ENCODE measurements at regions not wholly inside any gene's neighbourhood (a gene's known extent, or its start where the extent isn't known, plus 50 kb on each side); places are given as distances from the start of the nearest gene placed in this dataset.
A peak's percentile ranks its signal among the peaks of the same experiment; 100 is the strongest.
"Not testable (repeated sequence)": the region's sequence is repeated elsewhere in the genome, so short reads cannot be mapped to it uniquely, and the experiment has no call there.

DNA sequence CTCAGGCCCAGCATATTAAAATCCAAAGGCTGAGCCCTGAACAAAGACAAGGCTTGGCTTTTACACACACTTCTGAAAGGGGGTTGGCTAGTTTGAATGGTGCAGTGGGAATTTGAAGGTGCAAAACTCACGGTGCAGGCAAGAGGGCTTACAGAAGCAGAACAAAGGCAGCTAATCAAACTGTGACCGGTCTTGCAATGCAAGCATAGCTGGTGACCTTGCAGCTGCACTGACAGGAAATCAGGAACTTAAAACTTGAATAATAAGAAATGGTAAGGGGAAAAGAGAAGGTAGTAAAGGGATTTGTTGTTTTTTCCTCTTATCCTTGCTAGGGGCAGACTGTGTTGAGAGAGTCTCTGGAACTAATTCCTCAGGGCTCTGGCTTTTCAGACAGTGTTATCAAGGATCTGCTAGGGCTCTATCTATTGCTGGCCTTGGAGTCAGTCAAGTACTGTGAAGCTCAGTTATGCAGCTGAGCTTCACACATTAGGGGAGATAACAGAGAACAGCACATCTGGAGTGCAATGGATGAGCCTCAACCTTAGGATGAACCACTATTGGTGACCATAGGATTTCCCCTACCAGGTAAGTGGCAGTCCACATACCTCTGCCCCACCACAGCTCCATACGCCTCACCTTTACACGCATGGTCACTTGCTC, 97.6 kb downstream of the PPIAL4G start:
- no peak for DNase-seq

DNA sequence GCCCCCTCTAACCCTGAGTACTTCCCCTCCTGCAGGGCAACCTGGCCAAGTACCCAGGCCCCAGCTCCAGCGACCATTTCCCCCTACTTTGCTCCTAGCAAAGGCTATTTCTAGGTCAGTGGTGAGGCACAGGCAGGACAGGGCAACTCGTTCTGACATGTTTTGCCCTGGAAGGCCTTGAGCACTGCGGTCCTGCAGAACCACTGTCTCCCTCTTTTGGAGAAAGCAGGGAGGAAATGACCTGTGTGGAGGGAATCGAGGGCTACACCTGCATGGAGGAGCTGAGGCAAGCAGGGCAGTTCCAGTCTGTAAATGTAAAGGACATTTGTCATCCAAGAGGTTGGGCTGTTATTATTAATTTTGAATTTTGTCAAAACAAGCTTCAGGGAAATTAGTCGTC, 99.1 kb downstream of the PPIAL4G start:
- no peak for DNase-seq

DNA sequence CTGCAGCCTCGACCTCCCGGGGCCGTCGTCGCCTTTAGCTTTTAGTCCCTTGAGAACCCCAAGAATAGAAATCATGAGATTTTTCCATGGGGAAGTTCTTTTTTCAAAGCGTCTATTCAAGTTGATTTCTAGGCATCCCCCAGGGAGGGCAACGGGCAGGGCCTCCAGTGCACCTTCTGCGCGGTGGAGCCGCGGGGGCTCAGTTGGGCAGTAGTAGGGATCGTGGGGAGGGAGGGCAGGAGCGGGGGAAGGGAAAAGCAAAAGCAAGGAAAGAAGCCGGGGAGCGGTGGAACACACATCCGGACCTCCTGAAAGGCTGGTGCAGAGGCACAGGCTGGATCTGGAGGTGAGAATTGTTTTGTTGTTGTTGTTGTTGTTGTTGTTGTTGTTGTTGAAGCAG, 103.4 kb downstream of the PPIAL4G start:
- no peak for DNase-seq

DNA sequence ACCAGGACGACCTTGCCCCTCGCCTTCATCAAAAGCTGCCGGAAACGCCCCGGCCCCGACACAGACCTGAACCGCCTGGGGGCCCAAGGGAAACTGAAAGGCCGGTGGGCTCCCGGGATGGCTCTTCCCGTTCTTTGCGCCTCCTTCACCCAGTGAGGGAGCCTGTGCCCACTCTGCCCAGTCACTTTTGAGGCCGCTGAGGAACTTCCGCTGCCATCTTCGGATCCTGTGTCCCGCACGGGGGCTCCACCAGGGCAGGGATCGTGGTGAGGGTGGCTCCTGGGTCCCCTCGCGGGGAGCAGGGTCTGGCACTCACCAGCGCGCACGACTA, 104.0 kb downstream of the PPIAL4G start:
- DNase-seq = no peak

DNA sequence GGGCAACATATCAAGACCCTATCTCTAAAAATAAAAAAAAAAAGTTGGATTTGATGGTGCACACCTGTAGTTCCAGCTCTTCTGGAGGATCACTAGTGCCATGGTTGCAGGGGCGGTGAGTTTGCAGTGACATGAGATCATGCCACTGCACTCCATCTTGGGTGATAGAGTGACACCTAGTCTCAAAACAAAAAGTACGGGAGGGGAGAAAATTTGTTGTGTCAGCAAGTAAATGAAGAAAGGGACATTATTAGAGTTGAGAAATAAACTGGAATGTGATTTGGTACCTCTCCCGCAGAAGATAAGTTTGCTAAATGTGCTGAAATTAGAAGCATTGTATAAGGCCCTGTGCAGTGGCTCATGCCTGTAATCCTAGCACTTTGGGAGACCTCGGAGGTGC, 105.1 kb downstream of the PPIAL4G start:
- not testable (repeated sequence) for DNase-seq

DNA sequence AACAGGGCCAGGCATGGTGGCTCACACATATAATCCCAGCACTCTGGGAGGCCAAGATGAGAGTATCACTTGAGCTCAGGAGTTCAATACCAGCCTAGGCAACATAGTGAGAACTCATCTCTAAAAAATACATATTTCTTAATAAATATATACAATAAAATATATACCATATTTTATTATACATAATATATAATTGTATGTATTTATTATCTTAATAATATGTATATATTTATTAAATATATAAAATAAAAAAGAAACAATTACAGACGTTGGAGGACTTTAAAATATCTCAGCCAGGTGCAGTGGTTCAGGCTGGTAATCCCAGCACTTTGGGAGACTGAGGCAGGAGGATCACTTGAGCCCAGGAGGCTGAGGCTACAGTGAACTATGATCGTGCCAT, 106.1 kb downstream of the PPIAL4G start:
- DNase-seq = not testable (repeated sequence)

DNA sequence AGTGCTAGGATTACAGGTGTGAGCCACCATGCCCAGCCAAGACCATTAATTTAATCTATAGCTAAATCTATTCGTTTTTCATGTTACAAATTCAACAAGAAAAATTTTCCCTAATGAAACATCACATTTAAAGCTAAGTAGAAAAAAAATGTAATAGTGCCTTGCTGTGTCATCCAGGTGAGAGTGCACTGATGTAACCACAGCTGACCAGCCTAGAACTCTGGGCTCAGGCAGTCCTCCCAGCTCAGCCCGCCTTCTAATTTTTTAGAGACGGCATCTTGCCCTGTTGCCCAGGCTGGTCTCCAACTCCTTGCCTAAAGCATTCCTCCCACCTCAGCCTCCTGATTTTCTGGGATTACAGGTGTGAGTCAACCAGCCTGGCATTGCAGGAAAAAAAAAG, 109.0 kb downstream of the PPIAL4G start:
- DNase-seq = no peak

DNA sequence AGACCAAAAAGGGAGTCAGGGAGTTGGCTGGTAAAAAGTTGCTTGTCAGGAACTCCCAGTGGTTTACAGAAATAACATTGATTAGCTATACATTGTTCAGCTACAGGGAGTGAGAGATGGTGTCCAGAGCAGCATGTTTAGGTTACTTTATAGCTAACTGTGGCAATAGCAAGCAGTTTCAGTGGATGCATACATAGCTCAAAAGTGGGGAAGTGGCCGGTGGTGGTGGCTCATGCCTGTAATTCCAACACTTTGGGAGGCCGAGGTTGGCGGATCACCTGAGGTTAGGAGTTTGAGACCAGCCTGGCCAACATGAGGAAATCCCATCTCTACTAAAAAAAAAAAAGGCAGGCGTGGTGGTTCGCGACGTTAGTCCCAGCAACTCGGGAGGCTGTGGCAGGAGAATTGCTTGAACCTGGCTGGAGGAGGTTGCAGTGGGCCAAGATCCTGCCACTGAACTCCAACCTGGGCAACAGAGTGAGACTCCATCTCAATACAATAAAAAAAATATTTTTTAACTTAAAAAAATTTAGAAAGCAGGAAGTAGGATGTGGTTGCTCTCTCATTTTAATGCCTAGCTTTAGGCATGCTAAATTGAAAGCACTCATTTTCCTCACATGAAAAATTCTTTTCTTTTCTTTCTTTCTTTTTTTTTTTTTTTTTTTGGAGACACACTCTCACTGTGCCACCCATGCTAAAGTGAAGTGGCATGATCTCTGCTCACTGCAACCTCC, 109.7 kb downstream of the PPIAL4G start:
- DNase-seq = no peak

DNA sequence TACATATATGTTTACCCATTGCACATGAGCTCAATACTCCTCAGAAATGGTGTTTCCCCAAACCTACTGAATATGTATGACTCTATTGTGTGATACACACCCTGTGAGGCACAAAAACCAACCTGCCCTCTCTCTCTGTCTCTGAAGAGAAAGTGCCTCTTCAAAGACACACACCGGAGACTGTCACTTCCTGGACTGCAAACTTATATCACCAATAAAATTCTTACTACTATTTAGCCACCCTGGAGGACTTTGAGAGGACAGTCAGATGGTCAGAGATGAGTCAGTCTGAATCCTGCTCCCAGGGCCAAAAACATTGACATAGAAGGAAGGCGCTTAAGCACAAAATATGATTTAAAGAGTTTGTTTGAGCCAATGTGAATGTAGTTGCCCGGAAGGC, 110.4 kb downstream of the PPIAL4G start:
- DNase-seq = no peak

DNA sequence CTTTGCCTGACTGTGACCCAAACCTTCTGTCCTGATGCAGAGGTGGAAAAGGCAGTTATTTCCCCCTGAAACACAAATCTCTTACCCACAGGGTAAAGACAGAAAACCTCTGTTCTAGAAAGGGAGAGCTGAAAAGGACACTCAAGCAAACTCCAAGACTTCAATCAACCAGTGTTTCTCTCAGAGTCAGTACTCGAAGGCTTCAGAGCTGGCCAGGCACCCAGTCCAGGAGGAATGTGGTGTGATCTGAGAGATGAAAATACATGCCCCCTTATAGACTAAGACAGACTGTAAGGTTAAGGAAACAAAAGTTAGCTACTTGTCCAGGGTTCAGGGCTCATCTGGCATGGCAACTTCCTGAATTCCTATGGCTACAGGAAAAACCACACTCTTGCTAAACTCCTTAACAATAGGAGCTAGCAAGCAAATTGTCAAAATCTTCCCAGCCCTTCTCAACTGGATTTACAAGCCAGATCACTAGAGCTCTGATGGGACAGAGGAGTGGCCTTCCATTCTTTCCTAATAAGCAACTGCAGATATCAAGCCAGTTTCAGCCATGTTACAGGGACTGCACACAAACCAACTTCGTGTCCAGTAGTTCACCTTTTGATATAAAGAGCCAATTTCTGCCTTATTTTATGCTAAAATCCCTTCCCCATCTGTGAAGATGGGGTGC, 110.9 kb downstream of the PPIAL4G start:
- not testable (repeated sequence) for DNase-seq

DNA sequence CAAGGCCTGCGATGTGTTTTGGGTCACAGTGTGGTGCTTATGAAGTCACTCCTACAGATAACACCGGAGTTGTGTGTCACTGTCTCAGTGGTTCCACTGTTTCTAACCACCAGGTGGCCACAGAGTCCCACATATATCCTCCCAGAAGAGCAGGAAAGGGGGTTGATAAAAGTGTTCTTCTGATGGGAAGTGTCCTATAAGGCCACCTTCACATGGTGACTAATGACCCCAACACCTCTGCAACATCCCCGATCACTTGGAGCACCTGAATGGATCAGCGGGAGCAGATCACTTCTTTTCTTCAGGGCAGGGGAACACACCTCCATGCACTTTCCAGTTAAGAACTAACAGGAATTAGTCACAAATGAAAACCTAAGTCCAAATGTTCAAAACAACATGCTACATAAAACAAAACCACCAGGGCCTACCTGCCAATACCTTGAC, 111.5 kb downstream of the PPIAL4G start:
- peak; percentile 5 for DNase-seq

DNA sequence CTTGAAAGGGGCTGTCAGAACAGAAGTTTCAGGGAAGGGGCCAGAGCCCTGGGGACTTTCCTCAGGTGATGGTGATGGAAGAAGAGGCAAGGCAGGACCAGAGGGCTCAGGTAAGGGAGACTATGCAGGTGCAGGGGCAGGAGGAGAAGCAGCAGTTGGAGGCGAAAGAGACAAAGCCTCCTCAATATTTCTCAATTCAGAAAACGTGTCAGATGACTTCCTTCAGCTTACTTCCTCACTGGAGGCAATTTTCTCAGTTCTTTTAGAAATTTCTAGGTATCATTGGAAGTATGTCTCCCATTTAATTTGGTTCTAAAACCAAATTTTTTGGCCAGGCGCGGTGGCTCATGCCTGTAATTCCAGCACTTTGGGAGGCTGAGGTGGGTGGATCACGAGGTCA, 112.4 kb downstream of the PPIAL4G start:
- DNase-seq = not testable (repeated sequence)

DNA sequence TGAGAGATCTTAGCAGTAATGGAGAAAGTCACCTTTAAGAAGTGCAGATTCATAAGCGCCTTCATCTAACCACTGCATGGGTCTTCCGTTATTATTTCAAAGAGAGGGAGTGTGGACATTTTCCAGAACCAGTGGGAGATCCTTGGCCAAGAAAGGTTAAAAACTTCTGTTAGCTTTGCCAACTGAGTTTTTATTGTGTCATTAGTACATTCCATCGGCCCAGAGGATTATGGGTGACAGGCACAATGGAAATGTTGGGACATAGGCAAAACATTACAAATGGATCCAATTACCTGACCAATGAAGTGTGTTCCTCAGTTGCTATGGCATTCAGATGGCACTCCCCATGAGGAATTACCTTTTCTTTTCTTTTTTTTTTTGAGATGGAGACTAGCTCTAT, 115.5 kb downstream of the PPIAL4G start:
- no peak for DNase-seq

DNA sequence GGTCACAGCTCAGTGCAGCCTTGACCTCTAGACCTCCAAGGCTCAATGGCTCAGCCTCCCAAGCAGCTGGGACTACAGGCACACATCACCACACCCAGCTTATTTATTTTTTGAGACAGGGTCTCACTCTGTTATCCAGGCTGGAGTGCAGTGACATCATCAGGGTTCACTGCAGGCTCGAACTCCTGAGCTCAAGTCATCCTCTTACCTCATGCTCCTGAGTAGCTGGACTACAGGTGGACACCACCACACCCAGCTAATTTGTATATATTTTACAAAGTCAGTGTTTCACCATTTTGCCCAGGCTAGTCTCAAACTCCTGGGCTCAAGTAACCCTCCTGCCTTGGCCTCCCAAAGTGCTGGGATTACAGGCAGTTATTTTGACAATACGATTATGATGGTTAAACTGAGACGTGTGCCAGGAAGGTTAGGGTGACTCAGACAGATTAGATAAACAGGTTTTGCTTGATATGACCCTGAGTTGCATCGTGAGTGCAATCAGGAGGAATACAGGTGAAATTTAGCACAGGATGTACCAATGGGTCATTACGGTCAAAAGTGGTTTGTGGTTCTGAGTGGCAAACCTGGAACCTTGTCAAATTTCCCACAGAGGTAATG, 116.9 kb downstream of the PPIAL4G start:
- not testable (repeated sequence) for DNase-seq

DNA sequence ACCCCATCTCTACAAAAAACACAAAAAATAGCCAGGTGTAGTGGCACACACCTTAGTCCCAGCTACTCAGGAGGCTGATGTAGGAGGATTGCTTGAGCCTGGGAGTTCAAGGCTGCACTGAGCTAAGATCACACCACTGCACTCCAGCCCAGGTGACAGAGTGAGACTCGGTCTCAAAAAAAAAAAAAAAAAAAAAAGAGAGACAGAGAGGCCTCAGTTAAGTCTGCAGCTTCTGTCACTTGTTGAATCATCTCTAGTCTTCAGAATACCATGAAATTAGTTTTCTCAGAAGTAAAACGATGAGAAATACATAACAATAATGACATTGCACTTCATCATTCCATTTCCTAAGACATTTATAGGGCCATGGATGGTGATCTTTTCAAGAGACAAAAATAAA, 118.0 kb downstream of the PPIAL4G start:
- DNase-seq = not testable (repeated sequence)

DNA sequence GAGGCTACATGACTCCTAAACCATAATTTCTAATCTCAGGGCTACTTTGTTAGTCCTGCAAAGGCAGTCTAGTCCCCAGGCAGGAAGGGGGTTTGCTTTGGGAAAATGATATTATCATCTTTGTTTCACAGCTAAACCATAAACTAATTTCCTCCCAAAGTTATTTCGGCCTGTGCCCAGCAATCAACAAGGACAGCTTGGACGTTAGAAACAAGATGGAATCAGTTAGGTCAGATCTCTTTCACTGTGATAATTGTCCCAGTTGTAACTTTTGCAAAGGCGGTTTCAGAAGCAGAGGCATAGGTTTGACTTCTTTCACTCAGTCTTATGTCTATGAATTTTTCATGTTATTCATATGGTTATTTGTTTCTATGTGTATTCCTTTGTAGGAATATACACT, 119.1 kb downstream of the PPIAL4G start:
- not testable (repeated sequence) for DNase-seq

DNA sequence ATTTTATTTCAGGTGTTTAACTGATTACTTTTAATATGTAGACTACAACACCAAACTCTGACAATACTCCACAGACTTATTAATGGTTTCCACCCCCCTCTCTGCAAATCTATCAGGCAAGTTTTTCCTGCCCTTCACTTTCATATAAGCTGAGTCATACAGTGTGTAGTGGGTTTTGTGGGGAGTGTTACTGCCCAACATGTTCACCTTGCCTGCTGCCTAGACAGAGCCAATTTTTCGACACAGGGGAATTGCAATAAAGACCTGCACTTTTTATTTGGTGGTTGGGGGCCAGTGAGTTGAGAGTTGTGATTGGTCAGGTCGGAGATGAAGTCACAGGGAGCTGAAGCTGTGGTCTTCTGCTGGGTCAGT, 119.7 kb downstream of the PPIAL4G start:
- no peak for DNase-seq

DNA sequence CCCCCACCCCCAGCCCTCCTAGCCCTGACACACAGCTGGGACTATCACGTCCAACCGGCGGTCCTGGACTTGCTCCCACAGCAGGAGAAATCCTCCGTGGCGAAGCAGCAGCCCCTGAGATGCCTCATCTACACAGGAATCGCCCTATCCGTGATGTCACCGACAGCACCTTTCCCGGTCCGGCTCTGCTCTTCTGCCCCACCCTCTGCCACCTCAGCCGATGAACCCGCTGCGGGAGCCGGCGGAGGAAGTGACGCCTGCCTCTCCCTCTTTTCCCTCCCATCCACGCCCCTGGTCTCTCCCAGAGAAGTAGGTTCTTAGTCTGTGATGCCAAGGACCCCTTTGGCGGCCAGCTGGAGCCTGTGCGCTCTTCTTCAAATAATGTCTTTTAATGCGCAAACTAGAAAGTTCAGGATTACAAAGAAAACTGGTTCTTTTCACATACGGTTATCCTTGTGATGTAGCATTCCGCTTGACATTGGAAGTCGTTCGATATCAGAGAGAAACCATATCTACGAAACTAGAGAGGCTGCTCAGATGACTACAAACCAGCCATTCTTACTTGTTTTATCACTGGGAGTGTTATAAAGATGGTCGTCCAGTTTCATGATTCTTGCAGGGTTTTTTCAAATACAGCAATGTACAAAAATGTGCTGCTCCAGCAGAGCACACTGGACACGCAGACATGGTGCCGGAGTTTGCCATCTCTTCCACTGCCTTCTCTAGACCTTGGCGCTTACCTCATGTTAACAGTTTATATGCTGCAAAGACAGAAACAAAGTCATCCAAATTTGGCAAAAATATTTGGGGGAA, 120.3 kb downstream of the PPIAL4G start:
- DNase-seq = no peak

DNA sequence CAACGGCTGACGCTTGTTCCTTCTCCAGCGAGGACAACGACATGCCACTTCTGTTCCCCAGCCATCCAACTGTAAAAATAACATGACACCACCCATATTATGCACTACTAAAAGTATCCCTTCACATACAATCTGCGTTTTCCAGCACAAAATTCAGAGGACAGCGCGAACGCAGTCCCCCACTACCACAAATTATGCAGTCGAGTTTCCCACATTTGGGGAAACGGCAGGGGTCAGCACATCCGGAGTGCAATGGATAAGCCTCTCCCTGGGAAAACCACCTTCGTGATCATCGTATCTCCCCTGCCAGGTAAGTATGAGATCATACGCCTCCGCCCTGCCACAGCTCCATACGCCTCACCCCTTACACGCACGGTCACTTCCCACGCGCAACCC, 120.9 kb downstream of the PPIAL4G start:
- DNase-seq = no peak

DNA sequence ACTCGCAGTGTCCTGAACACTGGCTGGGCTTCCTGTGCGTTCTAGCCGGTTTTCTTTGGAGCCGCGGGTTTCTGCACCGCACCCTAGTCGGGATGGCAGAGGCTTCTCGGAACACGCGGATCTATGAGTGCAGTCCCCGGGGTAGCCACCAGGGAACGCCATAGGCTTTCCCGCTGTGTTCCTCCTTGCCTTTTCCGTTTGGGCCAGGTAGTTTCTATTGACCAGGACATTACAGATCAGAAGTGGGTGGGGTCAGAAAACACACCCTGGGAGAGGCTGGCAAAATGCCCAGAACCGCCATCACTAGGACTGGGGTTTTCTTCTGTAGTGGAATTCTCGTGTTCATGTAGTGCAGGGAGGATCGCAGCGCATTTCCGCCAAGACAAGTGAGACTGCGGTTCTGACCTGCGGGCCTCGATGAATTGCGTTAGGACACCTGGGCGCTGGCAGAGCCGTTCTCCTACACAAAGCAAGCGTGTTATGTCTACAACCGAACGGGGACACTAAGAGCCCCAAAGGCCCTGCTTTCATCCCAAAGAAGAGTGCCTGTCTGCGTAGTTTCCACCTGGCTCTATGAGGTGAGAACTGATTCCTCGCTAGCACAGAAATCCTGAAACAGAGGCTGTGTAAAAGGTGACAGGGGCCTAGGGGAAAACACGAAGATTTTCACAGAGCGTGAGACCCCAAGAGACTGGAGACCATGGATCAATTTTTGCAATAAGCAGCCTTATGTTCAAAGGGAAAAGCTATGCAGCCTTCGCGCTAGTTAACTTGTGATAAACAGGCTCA, 121.5 kb downstream of the PPIAL4G start:
- DNase-seq = not testable (repeated sequence)

DNA sequence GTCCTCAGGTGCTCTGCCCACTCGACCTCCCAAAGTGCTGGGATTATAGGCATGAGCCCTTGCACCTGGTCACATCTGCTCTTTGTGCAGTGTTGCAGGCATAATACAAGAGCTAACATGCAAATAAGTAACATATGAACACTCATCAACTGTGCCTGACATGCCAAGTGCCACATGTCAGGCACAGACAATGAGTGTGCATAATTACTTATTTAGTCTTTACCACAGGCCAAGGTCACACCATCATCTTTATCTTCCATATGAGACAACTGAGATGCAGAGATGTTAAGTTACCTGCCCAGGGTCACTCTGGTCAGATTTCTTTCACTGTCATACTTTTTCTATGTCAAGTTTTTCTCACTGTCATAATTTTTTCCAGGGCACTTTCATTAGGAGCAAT, 126.1 kb downstream of the PPIAL4G start:
- DNase-seq = no peak

DNA sequence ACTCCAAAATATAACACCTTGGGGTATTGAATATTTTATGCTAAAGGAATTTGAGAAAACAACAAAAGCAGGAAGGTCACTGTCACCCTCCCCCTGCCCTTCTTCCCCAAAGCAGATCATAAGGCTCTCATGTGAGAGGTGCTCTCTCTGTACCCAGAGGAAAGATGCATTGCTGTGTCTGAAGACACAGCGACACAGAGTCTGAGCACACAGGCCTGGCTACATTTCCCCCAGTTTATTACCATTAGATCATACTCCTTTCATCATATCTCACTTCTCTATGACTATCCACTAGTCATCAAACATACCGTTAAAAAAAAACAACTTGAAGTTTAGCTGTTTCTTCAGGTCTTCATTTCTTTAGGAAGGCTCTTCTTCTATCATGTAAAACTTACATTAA, 127.1 kb downstream of the PPIAL4G start:
- no peak for DNase-seq
